ENCODE measurements at regions not wholly inside any gene's neighbourhood (a gene's known extent, or its start where the extent isn't known, plus 50 kb on each side); places are given as distances from the start of the nearest gene placed in this dataset.

GRCh38 chr5:23631302-23632045, 124.1 kb downstream of the PRDM9 start:
- no peak overlapping the region for H3K4me3 ChIP-seq (ENCODE audit: low read depth, low read length)
- H3K9ac ChIP-seq (ENCODE audit: low read depth, low read length): no peak overlapping the region
- H3K9me3 ChIP-seq (ENCODE audit: control insufficient read depth, insufficient read depth, low read length): no peaks in the 10 kb centered on the region

DNA sequence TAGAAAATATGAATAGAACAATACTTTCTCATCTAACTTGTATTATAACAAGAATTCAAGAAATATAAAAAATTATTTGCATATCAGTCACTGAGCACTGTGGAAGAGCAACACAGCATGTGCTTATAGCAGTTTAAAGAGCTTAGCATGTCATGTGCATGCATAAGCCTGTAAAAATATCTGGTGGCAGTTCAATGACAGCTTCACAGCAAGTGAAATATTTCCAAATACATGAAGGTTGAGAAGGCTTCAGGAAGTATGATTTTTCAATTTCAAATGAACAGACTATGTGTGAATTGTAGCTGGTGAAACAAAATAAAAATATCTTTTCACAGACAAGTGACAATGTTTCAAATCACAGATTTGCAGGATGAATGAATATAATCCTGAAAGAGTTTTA, 128.5 kb downstream of the PRDM9 start:
- H3K9me3 ChIP-seq (ENCODE audit: control insufficient read depth, insufficient read depth, low read length): no peaks in the 10 kb centered on the region
- H3K4me1 ChIP-seq (ENCODE audit: control insufficient read depth, insufficient read depth, low read length): no peaks in the 10 kb centered on the region
- H3K36me3 ChIP-seq (ENCODE audit: control insufficient read depth, insufficient read depth, low read length): no peaks in the 10 kb centered on the region
- H3K4me3 ChIP-seq (ENCODE audit: low read depth, low read length): no peak overlapping the region
- no peak overlapping the region for H3K27ac ChIP-seq (ENCODE audit: low read depth, low read length)
- no peak overlapping the region for H3K9ac ChIP-seq (ENCODE audit: low read depth, low read length)
- H3K27me3 ChIP-seq (ENCODE audit: control insufficient read depth, insufficient read depth, low read length): no peaks in the 10 kb centered on the region

More at GRCh38 chr5:23631302-23632045, 124.1 kb downstream of the PRDM9 start:
- Histone ChIP-seq H3K27ac (ENCODE audit: low read depth, low read length) (no peak overlapping the region), H3K4me1 (ENCODE audit: control insufficient read depth, insufficient read depth, low read length) (no peaks in the 10 kb centered on the region), H3K36me3 (ENCODE audit: control insufficient read depth, insufficient read depth, low read length) (no peaks in the 10 kb centered on the region), H3K27me3 (ENCODE audit: control insufficient read depth, insufficient read depth, low read length) (no peaks in the 10 kb centered on the region)

- H3K36me3 ChIP-seq (ENCODE audit: control insufficient read depth, insufficient read depth, low read length): no peaks in the 10 kb centered on the region
- no peak overlapping the region for H3K4me3 ChIP-seq (ENCODE audit: low read depth, low read length)
- no peaks in the 10 kb centered on the region for H3K4me1 ChIP-seq (ENCODE audit: control insufficient read depth, insufficient read depth, low read length)
- H3K27me3 ChIP-seq (ENCODE audit: control insufficient read depth, insufficient read depth, low read length): no peaks in the 10 kb centered on the region
- H3K9ac ChIP-seq (ENCODE audit: low read depth, low read length): no peak overlapping the region
- no peaks in the 10 kb centered on the region for H3K9me3 ChIP-seq (ENCODE audit: control insufficient read depth, insufficient read depth, low read length)
- H3K27ac ChIP-seq (ENCODE audit: low read depth, low read length): no peak overlapping the region
These were observed 131.9 kb downstream of the PRDM9 start for GRCh38 chr5:23639326-23639725.

DNA sequence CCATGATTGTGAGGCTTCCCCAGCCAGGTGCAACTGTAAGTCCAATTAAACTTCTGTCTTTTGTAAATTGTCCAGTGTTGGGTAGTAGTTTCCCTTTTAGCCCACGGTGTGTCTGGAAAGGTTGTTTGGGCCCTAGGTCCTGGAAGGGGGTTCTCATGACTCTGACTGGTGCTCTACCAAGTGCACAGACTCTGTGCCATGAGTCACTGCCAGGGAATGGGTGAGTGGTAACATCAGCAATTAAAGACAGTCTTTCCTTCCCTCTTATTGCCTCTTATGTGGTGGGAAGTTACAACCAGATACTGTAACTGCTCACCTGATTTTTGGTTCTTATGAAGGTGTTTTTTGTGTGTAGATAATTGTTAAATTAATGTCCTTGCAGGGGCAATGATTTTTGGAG, 141.2 kb downstream of the PRDM9 start:
- Histone ChIP-seq H3K4me3 (ENCODE audit: low read depth, low read length) (no peak overlapping the region), H3K4me1 (ENCODE audit: control insufficient read depth, insufficient read depth, low read length) (no peaks in the 10 kb centered on the region), H3K27me3 (ENCODE audit: control insufficient read depth, insufficient read depth, low read length) (no peaks in the 10 kb centered on the region), H3K36me3 (ENCODE audit: control insufficient read depth, insufficient read depth, low read length) (no peaks in the 10 kb centered on the region), H3K9ac (ENCODE audit: low read depth, low read length) (no peak overlapping the region), H3K27ac (ENCODE audit: low read depth, low read length) (no peak overlapping the region), H3K9me3 (ENCODE audit: control insufficient read depth, insufficient read depth, low read length) (no peaks in the 10 kb centered on the region)

- no peak overlapping the region for H3K4me3 ChIP-seq (ENCODE audit: low read depth, low read length)
- no peak overlapping the region for H3K9ac ChIP-seq (ENCODE audit: low read depth, low read length)
- H3K27me3 ChIP-seq (ENCODE audit: control insufficient read depth, insufficient read depth, low read length): no peaks in the 10 kb centered on the region
- no peaks in the 10 kb centered on the region for H3K9me3 ChIP-seq (ENCODE audit: control insufficient read depth, insufficient read depth, low read length)
- no peaks in the 10 kb centered on the region for H3K36me3 ChIP-seq (ENCODE audit: control insufficient read depth, insufficient read depth, low read length)
- 0 out of 2 replicates have a peak, but pooled peaks cover 5% of the 10 kb centered on the region for H3K4me1 ChIP-seq (ENCODE audit: control insufficient read depth, insufficient read depth, low read length)
- H3K27ac ChIP-seq (ENCODE audit: low read depth, low read length): no peak overlapping the region
These were observed 142.2 kb downstream of the PRDM9 start for GRCh38 chr5:23649594-23649993.

GRCh38 chr5:23655674-23656073, 148.3 kb downstream of the PRDM9 start:
- Histone ChIP-seq H3K4me3 (ENCODE audit: low read depth, low read length) (no peak overlapping the region), H3K36me3 (ENCODE audit: control insufficient read depth, insufficient read depth, low read length) (no peaks in the 10 kb centered on the region), H3K27ac (ENCODE audit: low read depth, low read length) (no peak overlapping the region), H3K9me3 (ENCODE audit: control insufficient read depth, insufficient read depth, low read length) (no peaks in the 10 kb centered on the region), H3K4me1 (ENCODE audit: control insufficient read depth, insufficient read depth, low read length) (0 out of 2 replicates have a peak, but pooled peaks cover 5% of the 10 kb centered on the region), H3K9ac (ENCODE audit: low read depth, low read length) (no peak overlapping the region), H3K27me3 (ENCODE audit: control insufficient read depth, insufficient read depth, low read length) (no peaks in the 10 kb centered on the region)

- Histone ChIP-seq H3K27ac (ENCODE audit: low read depth, low read length) (no peak overlapping the region), H3K9ac (ENCODE audit: low read depth, low read length) (no peak overlapping the region), H3K36me3 (ENCODE audit: control insufficient read depth, insufficient read depth, low read length) (no peaks in the 10 kb centered on the region), H3K27me3 (ENCODE audit: control insufficient read depth, insufficient read depth, low read length) (no peaks in the 10 kb centered on the region), H3K4me3 (ENCODE audit: low read depth, low read length) (no peak overlapping the region), H3K9me3 (ENCODE audit: control insufficient read depth, insufficient read depth, low read length) (no peaks in the 10 kb centered on the region; the same call in 1 of the 2 replicates), H3K4me1 (ENCODE audit: control insufficient read depth, insufficient read depth, low read length) (no peaks in the 10 kb centered on the region)
These were observed 168.0 kb downstream of the PRDM9 start for GRCh38 chr5:23675456-23675855.

- no peaks in the 10 kb centered on the region for H3K36me3 ChIP-seq (ENCODE audit: control insufficient read depth, insufficient read depth, low read length)
- H3K27me3 ChIP-seq (ENCODE audit: control insufficient read depth, insufficient read depth, low read length): no peaks in the 10 kb centered on the region
- H3K27ac ChIP-seq (ENCODE audit: low read depth, low read length): no peak overlapping the region
- no peak overlapping the region for H3K4me3 ChIP-seq (ENCODE audit: low read depth, low read length)
- no peak overlapping the region for H3K9ac ChIP-seq (ENCODE audit: low read depth, low read length)
- H3K4me1 ChIP-seq (ENCODE audit: control insufficient read depth, insufficient read depth, low read length): no peaks in the 10 kb centered on the region
- no peaks in the 10 kb centered on the region; the same call in 1 of the 2 replicates for H3K9me3 ChIP-seq (ENCODE audit: control insufficient read depth, insufficient read depth, low read length)
These were observed 170.6 kb downstream of the PRDM9 start for GRCh38 chr5:23677996-23678395.

GRCh38 chr5:23684103-23684502, 176.7 kb downstream of the PRDM9 start:
- Histone ChIP-seq H3K9me3 (ENCODE audit: control insufficient read depth, insufficient read depth, low read length) (no peaks in the 10 kb centered on the region), H3K27me3 (ENCODE audit: control insufficient read depth, insufficient read depth, low read length) (no peaks in the 10 kb centered on the region), H3K27ac (ENCODE audit: low read depth, low read length) (no peak overlapping the region), H3K9ac (ENCODE audit: low read depth, low read length) (no peak overlapping the region), H3K4me1 (ENCODE audit: control insufficient read depth, insufficient read depth, low read length) (no peaks in the 10 kb centered on the region), H3K36me3 (ENCODE audit: control insufficient read depth, insufficient read depth, low read length) (no peaks in the 10 kb centered on the region), H3K4me3 (ENCODE audit: low read depth, low read length) (no peak overlapping the region)

DNA sequence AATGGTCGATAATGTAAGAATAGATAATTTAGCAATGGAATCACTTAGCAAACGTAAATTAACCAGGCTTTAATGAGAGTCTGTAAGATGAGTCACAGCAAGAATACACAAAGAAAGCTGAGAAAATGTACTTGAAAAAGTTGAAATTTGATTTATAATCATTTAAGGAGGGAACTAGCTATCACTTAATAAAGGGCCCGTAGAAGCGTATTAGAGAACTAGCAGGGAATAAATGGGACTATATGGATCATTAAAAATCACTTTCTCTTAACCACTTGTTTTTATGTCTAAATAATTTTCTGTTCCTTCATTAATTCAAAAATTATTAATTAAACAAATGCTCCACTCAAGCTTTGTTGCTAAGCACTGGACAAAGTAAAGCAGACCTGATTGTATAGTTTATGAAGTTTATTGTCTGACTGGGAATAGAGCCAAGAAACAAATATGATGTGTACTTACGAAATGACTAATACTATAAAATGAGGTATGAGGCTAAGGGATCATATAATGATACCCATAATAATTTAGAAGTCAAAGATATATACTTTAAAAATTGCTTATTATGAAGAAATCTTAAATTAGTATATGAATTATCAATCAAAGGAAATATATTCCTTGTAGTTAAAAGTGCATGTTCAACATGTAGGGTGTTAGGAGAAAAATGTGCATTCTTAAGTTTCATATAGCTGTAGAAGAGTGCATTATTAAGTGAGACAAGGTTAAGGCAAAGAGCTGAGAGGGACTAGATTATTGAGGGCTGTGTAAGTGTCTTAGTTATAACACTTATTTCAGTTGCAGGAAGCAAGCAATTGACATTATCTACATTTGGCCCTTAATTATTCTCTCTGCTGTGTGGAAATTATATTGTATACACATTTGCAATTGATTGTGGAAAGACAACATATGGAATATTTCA, 196.8 kb downstream of the PRDM9 start:
- no peak overlapping the region for H3K4me3 ChIP-seq (ENCODE audit: low read depth, low read length)
- H3K4me1 ChIP-seq (ENCODE audit: control insufficient read depth, insufficient read depth, low read length): no peaks in the 10 kb centered on the region
- H3K27ac ChIP-seq (ENCODE audit: low read depth, low read length): no peak overlapping the region

GRCh38 chr5:23717486-23717885, 210.1 kb downstream of the PRDM9 start:
- no peaks in the 10 kb centered on the region for H3K27me3 ChIP-seq (ENCODE audit: control insufficient read depth, insufficient read depth, low read length)
- no peak overlapping the region for H3K4me3 ChIP-seq (ENCODE audit: low read depth, low read length)
- H3K9ac ChIP-seq (ENCODE audit: low read depth, low read length): no peak overlapping the region
- H3K9me3 ChIP-seq (ENCODE audit: control insufficient read depth, insufficient read depth, low read length): no peaks in the 10 kb centered on the region
- H3K4me1 ChIP-seq (ENCODE audit: control insufficient read depth, insufficient read depth, low read length): no peaks in the 10 kb centered on the region
- no peaks in the 10 kb centered on the region for H3K36me3 ChIP-seq (ENCODE audit: control insufficient read depth, insufficient read depth, low read length)
- H3K27ac ChIP-seq (ENCODE audit: low read depth, low read length): no peak overlapping the region

More for the DNA sequence above, 196.8 kb downstream of the PRDM9 start:
- Histone ChIP-seq H3K9ac (ENCODE audit: low read depth, low read length) (no peak overlapping the region), H3K36me3 (ENCODE audit: control insufficient read depth, insufficient read depth, low read length) (no peaks in the 10 kb centered on the region), H3K9me3 (ENCODE audit: control insufficient read depth, insufficient read depth, low read length) (no peaks in the 10 kb centered on the region), H3K27me3 (ENCODE audit: control insufficient read depth, insufficient read depth, low read length) (no peaks in the 10 kb centered on the region)

Data from HUES48 (cell line).